ENCODE measurements at regions not wholly inside any gene's neighbourhood (a gene's known extent, or its start where the extent isn't known, plus 50 kb on each side); places are given as distances from the start of the nearest gene placed in this dataset.

DNA sequence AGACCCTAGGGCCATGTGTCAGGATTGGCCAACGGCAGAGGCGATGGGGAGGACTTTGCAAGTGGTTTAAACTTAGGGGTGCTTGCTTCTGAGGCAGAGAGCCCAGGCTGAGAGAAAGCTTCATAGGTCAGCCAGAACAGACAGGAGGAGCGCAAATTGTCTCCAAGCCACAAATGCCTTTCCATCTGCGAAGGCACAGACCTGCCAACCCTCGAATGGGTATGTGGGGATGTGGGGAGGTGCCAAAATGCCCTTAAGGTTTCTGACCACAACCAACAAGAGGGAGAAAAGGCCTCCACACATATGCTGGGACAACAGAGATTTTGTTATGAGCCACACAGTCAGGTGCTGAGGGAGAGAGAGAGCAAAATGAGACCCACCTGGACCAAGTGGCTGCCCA is 283.6 kb downstream of the CYP26B1 start:
- no peak for TF ChIP-seq POLR2A (IDR thresholded peaks at IDR 0.05)
- TF ChIP-seq, protein P1, sequence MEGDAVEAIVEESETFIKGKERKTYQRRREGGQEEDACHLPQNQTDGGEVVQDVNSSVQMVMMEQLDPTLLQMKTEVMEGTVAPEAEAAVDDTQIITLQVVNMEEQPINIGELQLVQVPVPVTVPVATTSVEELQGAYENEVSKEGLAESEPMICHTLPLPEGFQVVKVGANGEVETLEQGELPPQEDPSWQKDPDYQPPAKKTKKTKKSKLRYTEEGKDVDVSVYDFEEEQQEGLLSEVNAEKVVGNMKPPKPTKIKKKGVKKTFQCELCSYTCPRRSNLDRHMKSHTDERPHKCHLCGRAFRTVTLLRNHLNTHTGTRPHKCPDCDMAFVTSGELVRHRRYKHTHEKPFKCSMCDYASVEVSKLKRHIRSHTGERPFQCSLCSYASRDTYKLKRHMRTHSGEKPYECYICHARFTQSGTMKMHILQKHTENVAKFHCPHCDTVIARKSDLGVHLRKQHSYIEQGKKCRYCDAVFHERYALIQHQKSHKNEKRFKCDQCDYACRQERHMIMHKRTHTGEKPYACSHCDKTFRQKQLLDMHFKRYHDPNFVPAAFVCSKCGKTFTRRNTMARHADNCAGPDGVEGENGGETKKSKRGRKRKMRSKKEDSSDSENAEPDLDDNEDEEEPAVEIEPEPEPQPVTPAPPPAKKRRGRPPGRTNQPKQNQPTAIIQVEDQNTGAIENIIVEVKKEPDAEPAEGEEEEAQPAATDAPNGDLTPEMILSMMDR (IDR thresholded peaks at IDR 0.05): no peak
